Stimulated activated naive CD4-positive, alpha-beta T cell (primary cell): ENCODE measurements at regions not wholly inside any gene's neighbourhood (a gene's known extent, or its start where the extent isn't known, plus 50 kb on each side); places are given as distances from the start of the nearest gene placed in this dataset.
A peak's percentile ranks its signal among the peaks of the same experiment; 100 is the strongest.
"Not testable (repeated sequence)": the region's sequence is repeated elsewhere in the genome, so short reads cannot be mapped to it uniquely, and the experiment has no call there.

ENCODE experiments used
- DNase-seq, 6 experiments: peaks; one replicate each; lab custom pipeline; 2025; lab: John Stamatoyannopoulos, UW

DNA sequence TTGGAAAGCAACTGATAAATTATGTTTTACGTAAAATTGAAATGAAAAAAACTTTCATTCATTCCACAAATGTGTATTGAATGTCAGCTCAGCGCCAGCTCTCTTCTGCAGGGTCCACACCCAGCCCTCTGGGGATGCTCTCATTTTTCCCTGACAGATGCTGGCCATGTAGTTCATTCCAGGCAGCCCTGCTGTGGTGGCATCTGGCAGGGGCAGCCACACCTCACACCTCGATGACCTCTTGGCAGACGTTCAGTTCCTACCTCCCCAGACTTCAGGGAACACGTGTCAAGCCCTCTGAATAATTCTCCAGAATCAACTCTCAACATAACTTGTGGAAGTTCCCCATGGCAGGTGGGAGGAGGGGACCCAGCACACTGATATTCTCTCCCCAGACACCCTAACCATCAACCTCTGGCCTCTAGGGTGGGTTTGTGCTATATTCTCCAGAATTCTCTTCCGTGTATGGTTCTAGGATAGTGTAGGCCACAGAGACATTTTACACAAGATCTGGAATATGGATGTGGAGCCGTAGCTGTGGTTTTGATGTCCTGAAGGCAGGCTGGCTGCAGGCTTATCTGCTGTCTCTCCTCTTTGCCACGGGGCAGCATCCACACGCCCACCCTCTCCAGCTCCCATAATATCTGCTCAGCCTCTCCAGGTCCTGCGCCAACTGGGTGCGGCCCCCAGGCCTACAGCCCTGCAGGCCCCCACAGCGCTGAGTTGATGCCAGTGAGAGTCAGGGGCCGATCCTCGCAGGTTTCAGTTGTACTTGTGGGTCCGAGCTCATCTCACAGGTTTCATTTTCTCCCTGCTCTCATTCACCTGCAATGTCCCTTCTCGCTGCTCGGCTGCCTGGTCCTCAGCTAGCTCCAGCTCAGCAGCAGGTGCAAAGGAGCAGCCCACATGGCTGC is 175.8 kb upstream of the ARID1B start:
- DNase-seq: no peak

DNA sequence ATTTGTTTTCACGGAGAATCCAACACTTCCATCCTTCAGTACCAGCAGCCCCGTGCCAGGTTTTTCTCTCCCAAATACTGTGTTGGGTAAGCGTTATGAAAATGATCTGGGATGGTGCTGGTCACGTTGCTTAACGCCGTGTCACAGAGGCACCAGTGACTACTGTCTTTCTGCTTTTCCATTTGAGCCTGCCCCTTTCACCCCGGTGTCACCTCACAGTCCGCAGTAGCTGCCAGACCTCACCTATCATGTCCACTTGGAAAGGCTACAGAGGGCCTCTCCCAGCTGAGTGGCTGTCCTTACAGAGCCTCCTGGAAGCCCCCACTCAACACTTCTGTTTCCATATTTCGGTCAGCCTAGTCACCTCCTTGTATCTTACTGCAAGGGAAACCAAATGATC is 176.5 kb upstream of the ARID1B start:
- no peak for DNase-seq

GRCh38 chr6:156599978-156600590 is 177.1 kb upstream of the ARID1B start:
- no peak for DNase-seq

GRCh38 chr6:156599366-156599765 is 177.8 kb upstream of the ARID1B start:
- DNase-seq: no peak

- DNase-seq: peak in 1 of 6 experiments; percentile 3
Observed at GRCh38 chr6:156598855-156599180, 178.4 kb upstream of the ARID1B start.

- no peak for DNase-seq
Observed at GRCh38 chr6:156598071-156598854, 178.9 kb upstream of the ARID1B start.

GRCh38 chr6:156597095-156597494 is 180.1 kb upstream of the ARID1B start:
- DNase-seq: no peak

GRCh38 chr6:156595476-156595875 is 181.7 kb upstream of the ARID1B start:
- DNase-seq: no peak

DNA sequence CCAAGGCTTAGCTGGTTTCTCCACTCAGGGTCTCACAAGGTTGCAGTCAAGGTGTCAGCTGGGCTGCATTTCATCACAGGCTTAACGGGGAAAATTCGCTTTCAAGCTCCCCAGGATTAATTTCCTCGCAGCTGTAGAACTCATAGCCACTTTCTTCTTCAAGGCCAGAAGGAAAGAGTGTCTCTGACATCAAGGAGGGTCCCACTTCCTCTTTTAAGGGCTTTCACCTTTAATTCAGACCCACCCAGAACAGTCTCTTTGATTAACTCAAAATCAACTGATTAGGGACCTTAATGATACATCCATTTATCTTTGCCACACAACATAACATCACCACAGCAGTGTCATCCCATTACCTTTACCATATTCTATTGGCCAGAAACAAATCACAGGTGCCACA is 183.3 kb upstream of the ARID1B start:
- DNase-seq: no peak

DNA sequence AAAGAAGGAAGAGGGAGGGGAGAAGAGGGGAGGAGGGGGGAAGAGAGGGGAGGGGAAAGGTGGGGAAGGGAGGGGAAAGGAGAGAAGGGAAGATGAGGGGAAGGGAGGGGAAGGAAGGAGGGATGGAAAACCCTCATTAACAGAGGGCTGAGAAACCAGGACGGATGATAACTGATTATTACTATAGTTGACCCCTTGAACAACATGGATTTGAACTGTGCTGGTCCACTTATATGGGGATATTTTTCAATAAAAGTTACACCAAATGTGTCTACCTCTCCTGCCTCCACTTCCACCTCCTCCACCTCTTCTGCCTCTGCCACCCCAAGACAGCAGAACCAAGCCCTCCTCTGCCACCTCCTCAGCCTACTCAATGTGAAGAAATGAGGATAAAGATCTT is 184.1 kb upstream of the ARID1B start:
- no peak for DNase-seq

DNA sequence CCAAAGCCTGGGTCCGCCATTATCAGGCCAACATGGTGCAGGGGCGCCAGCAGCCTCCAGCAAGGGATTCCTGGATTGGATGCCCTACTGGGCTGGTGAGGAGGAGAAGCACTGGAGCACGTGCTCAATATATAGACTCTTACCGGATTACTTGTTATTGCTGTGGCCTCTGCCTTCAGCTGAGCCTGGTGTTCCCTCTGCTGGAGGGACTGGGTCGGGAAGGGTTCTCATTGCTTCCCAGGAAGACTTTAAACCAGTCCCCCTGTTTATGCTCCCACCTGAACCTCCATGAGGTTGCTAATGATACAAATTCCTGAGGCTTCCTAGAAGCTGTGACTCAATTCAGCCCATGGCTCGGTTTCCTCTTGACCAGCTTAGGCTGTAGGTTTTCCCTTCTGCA is 186.7 kb upstream of the ARID1B start:
- no peak for DNase-seq

- no peak for DNase-seq
Observed at GRCh38 chr6:156589281-156589680, 187.9 kb upstream of the ARID1B start.

GRCh38 chr6:156587751-156588301 is 189.4 kb upstream of the ARID1B start:
- DNase-seq: no peak

DNA sequence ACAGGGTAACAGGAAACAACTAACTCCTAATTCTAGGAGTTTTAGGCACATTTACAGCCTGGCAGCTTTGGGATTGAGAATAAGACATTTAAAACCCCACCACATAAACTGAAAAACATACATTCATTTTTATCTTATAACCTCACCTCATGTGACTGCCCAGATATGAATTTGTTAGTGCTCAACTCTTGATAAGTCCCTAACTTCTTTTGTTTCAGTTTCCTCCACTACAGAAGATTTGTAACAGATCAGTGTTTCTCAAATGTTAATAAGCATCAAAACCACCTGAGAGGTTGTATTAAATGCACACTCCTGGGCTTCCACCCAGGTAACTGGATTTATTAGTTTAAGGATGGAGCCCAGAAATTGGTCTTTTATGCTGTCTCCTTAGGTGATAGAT is 190.1 kb upstream of the ARID1B start:
- DNase-seq: no peak

DNA sequence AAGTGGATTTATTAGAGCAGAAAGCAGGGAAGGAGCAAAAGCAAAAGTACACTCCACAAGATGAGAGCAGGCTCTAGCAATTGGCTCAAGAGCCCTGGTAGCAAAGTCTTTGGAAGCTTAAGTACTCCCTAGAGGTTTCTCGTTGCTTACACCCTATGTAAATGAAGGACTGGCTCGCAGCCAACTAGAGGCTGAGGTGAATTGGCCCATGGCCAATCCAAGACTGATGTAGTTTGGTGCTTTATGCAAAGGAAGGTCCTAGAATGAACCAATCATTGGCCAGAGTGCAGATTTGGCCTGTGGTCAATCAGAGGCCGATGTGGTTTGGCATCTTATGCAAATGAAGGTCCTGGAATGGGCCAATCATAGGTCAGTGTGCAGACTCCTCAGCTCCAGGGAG is 191.3 kb upstream of the ARID1B start:
- DNase-seq: no peak

GRCh38 chr6:156584121-156584520 is 193.1 kb upstream of the ARID1B start:
- not testable (repeated sequence) for DNase-seq

- DNase-seq: no peak
Observed at GRCh38 chr6:156583083-156583482, 194.1 kb upstream of the ARID1B start.

- no peak for DNase-seq
Observed at GRCh38 chr6:156582509-156582992, 194.6 kb upstream of the ARID1B start.

DNA sequence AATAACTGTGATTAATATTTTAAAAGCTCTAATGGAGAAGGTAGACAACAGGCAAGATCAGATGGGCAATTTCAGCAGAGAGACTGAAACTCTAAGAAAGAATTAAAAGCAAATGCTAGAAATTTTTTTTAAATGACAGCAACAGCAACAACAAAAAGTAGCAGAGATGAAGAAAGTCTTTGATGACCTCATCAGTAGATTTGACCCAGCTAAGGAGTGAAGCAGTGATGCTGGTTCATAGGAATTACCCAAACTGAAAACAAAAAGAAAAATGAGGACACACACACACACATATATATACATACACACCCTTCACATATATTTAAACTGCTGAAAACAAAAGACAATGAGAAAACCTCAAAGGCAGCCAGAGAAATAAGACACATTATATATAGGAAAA is 197.6 kb upstream of the ARID1B start:
- DNase-seq: no peak

DNA sequence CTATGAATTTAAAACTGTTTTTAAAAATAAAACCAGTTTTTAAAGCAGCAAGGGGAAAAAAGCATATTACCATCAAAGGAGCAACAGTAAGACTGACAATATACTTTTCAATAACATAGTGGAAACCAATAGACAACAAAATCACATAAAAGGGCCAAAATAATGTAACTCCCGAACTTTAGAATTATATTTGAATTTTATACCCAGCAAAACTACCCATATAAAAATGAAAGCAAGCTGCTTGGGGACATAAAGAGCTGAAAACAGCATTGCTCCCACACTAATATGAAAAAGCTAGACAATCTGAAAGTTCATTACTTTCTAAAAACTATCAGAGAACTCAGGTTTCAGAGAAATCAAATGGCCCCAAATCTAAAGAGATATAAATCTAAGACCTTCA is 199.4 kb upstream of the ARID1B start:
- no peak for DNase-seq

GRCh38 chr6:156575361-156575760 is 201.8 kb upstream of the ARID1B start:
- no peak for DNase-seq

DNA sequence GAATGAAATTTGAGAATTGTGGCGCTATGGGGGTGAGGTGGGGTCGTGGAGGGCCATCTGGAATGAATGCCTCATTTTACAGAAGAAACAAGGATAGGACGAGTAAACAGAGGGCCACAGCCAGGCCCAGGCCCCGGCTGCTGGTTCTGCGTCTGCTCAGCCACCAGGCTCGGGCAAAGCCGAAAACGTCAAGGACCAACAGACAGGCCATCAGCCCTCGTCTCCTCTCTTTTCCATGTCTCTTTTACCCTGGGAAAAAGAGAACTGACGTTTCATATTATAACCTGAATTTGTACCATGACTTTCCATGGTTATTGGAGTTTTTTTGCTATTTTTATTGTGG is 212.4 kb upstream of the ARID1B start:
- DNase-seq: no peak
